ENCODE measurements at regions not wholly inside any gene's neighbourhood (a gene's known extent, or its start where the extent isn't known, plus 50 kb on each side); places are given as distances from the start of the nearest gene placed in this dataset.

DNA sequence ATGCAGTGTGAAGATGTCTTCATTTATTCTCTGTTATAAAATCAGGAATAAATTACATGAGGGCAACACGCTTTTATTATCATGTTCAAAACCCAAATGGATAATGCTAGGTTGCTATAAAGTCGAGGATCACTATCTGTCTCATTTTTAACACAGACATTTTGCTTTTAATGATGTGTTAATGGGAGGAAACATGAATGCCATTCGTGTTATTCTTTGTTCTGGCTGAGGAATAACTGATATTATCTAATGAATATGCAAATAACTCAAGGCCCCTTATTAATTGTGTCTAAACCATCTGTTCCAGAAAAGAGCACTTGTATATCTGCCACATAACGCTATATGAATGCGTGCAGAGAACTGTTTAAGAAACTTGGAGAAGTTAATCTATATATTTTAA, 576.1 kb downstream of the DCDC2C start:
- H3K36me3 ChIP-seq (ENCODE audit: control insufficient read depth in 2 of 2, insufficient read depth in 2 of 2, low read length in 1 of 2), result no peaks in the 10 kb centered on the region
- H3K27me3 ChIP-seq (replicated peaks in 1 of 2; ENCODE audit: control insufficient read depth in 2 of 2, insufficient read depth in 2 of 2, low read length in 1 of 2), result no peaks in the 10 kb centered on the region
- intact Hi-C loops (cut with micrococcal nuclease; ENCODE audit: unreplicated experiment) (no loop called here), in situ Hi-C loops (cut with MboI) (no loop called here)
- RAD21 ChIA-PET (ENCODE audit: unreplicated experiment), result no interaction called here
- no peak overlapping the region for H2AFZ ChIP-seq (ENCODE audit: control insufficient read depth, low read depth, low read length)
- 29% methylated on average over 5 of the region's 5 CpGs for WGBS (ENCODE audit: insufficient coverage, insufficient replicate concordance, low lambda C conversion rate, missing lambda C conversion rate)
- BruUV-seq (replicated peaks), result no TSS peak
- ATAC-seq, result no peak
- no peak overlapping the region for H3K4me2 ChIP-seq (ENCODE audit: control insufficient read depth, insufficient read depth)
- H3K9me3 ChIP-seq (replicated peaks; ENCODE audit: control insufficient read depth, insufficient read depth, low read length), result no peaks in the 10 kb centered on the region
- POLR2A ChIA-PET, result no interaction called here
- CTCF ChIA-PET, result no interaction called here
- no peak for FAIRE-seq
- SMC1A ChIA-PET (ENCODE audit: uncharacterized antibody, unreplicated experiment), result no interaction called here
- no peaks in the 10 kb centered on the region for H4K20me1 ChIP-seq (ENCODE audit: control insufficient read depth, insufficient read depth)
- no peak overlapping the region for H3K27ac ChIP-seq (ENCODE audit: control insufficient read depth, insufficient read depth)
- H3K4me3 ChIP-seq, result no peak overlapping the region
- no peak for DNase-seq (ENCODE audit: low read depth, low spot score)
- H3K4me1 ChIP-seq (ENCODE audit: control insufficient read depth, insufficient read depth, low read length), result no peaks in the 10 kb centered on the region
- no peaks in the 10 kb centered on the region for H3K79me2 ChIP-seq (ENCODE audit: control insufficient read depth, insufficient read depth, low read length)
- H3K9ac ChIP-seq (ENCODE audit: control insufficient read depth, insufficient read depth, low read length), result no peak overlapping the region
- TF ChIP-seq TAF1 (IDR thresholded peaks at IDR 0.05; ENCODE audit: borderline replicate concordance, low read depth, low read length) (no peak), ZSCAN29 (IDR thresholded peaks at IDR 0.05) (no peak), YY1 (IDR thresholded peaks at IDR 0.05; ENCODE audit: low read depth, low read length) (no peak), HCFC1 (IDR thresholded peaks at IDR 0.05; ENCODE audit: low read length) (no peak), RCOR1 (conservative IDR thresholded peaks at IDR 0.05; ENCODE audit: low read depth, low read length) (no peak), SKIL (IDR thresholded peaks at IDR 0.05; ENCODE audit: low read depth, poor library complexity, severe bottlenecking) (no peak), POLR2A (IDR thresholded peaks at IDR 0.05; ENCODE audit: low read depth, low read length) (no peak), ESRRA (IDR thresholded peaks at IDR 0.05; ENCODE audit: low read length) (no peak), CUX1 (IDR thresholded peaks at IDR 0.05; ENCODE audit: insufficient replicate concordance, low read depth, low read length) (no peak), JUNB (IDR thresholded peaks at IDR 0.05) (no peak), E2F8 (IDR thresholded peaks at IDR 0.05; ENCODE audit: low read depth, partially characterized antibody) (no peak), ETV6 (conservative IDR thresholded peaks at IDR 0.05 in 1 of 2, IDR thresholded peaks at IDR 0.05 in 1 of 2; ENCODE audit: borderline replicate concordance in 1 of 2, low read depth in 1 of 2) (no peak), CHD4 (IDR thresholded peaks at IDR 0.05) (no peak)
- TF ChIP-seq, protein P1, sequence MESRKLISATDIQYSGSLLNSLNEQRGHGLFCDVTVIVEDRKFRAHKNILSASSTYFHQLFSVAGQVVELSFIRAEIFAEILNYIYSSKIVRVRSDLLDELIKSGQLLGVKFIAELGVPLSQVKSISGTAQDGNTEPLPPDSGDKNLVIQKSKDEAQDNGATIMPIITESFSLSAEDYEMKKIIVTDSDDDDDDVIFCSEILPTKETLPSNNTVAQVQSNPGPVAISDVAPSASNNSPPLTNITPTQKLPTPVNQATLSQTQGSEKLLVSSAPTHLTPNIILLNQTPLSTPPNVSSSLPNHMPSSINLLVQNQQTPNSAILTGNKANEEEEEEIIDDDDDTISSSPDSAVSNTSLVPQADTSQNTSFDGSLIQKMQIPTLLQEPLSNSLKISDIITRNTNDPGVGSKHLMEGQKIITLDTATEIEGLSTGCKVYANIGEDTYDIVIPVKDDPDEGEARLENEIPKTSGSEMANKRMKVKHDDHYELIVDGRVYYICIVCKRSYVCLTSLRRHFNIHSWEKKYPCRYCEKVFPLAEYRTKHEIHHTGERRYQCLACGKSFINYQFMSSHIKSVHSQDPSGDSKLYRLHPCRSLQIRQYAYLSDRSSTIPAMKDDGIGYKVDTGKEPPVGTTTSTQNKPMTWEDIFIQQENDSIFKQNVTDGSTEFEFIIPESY (IDR thresholded peaks at IDR 0.05), result no peak

All from GM12878 (cell line).